GM03348 (cell line): ENCODE measurements at regions not wholly inside any gene's neighbourhood (a gene's known extent, or its start where the extent isn't known, plus 50 kb on each side); places are given as distances from the start of the nearest gene placed in this dataset.

ENCODE experiments used
- DNase-seq: peaks from one replicate; pipeline ENCODE4 v3.0.0; 2012; ENCODE audit warnings: low spot score

DNA sequence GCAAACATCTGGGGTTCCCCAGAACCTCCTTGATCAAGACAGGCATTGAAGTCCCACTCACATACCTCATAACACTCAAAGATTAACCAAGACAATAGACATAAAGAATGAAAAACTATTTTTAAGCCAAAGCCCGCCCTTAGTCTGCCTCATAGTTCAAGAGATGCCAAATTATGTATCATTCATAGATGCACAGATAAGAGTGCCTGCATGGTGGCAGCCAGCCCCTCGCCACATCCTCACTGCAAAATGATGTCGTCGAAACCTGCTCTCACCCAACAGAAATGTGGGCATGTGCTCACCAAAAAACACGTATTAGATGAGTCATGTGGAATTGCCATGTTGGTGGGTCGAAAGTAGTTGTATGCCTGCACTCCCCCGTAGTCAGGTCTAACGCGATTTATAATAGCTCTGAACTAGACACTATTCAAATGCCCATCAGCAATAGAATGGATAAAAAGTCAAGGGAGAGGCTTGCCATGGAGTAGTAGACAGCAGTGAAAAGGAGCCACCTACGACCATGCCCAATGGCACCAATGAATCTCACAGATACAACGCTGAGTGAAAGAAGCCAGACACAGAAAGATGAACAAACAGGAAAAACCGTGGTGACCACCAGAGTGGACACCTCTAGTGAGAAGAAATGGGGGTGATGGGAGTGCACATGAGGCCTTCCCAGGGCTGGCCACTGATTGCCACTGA is 64.8 kb downstream of the C16orf95 start:
- DNase-seq: no peak
